ENCODE measurements at regions not wholly inside any gene's neighbourhood (a gene's known extent, or its start where the extent isn't known, plus 50 kb on each side); places are given as distances from the start of the nearest gene placed in this dataset.

- no peak for DNase-seq
Measured at GRCh38 chr3:67290438-67290837, 292.3 kb downstream of the KBTBD8 start.

- no peak for DNase-seq
Measured at GRCh38 chr3:67291287-67292252, 293.5 kb downstream of the KBTBD8 start.

GRCh38 chr3:67292356-67293121 lies 294.4 kb downstream of the KBTBD8 start:
- DNase-seq = no peak

- DNase-seq = no peak
Measured at GRCh38 chr3:67294341-67294740, 296.2 kb downstream of the KBTBD8 start.

- DNase-seq = no peak
Measured at GRCh38 chr3:67296039-67296892, 298.2 kb downstream of the KBTBD8 start.

GRCh38 chr3:67297715-67298475 lies 299.8 kb downstream of the KBTBD8 start:
- DNase-seq = no peak

GRCh38 chr3:67301556-67301955 lies 303.4 kb downstream of the KBTBD8 start:
- no peak for DNase-seq

- no peak for DNase-seq
Measured at GRCh38 chr3:67302489-67302888, 304.4 kb downstream of the KBTBD8 start.

- DNase-seq = no peak
Measured at GRCh38 chr3:67305160-67305559, 307.1 kb downstream of the KBTBD8 start.

GRCh38 chr3:67305922-67306321 lies 307.8 kb downstream of the KBTBD8 start:
- no peak for DNase-seq

GRCh38 chr3:67311440-67311839 lies 313.3 kb downstream of the KBTBD8 start:
- no peak for DNase-seq

- DNase-seq = no peak
Measured at GRCh38 chr3:67312155-67312554, 314.0 kb downstream of the KBTBD8 start.

GRCh38 chr3:67318162-67318561 lies 320.1 kb downstream of the KBTBD8 start:
- no peak for DNase-seq

- no peak for DNase-seq
Measured at GRCh38 chr3:67324554-67324953, 326.4 kb downstream of the KBTBD8 start.

All from stimulated activated naive CD4-positive, alpha-beta T cell (primary cell).